ENCODE measurements at regions not wholly inside any gene's neighbourhood (a gene's known extent, or its start where the extent isn't known, plus 50 kb on each side); places are given as distances from the start of the nearest gene placed in this dataset.

DNA sequence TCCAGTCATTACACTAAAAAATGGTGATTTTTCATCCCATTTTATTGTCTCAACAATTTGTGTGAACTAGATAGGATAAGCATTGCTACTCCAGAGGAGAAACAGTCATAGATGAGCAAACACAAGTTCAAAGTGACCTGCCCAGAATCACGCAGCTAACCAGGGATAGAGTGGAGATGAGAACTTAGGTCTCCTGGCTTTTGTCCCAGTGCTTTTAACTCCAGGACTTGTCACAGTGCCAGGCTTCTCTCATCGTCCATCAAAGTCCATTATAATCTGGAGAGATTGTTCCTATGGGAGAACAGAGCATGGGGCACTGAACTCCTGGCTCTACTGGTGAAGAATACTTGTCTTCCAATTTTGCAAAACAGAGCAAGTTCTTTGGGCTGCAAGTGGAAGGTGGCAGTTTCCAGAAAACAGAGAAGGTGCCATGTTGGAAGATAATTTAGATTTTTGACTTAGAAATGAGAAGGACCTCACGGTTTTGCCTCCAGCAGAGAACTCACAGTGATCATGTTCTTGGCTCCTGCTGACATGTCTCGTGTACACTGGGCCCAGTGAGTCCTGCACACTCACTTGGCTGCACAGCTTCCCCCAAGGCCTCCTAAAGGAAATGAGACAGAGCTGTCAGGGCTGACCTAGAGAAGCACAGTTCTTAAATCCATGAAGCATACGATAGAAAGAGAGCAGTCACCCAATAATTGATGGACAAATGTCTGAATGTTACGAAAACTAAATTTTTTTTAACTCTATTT is 322.9 kb upstream of the NRP1 start:
- no peak for DNase-seq
- H3K36me3 ChIP-seq (ENCODE audit: insufficient read depth in 1 of 2, low read depth in 1 of 2) = no peaks in the 10 kb centered on the region
- no peaks in the 10 kb centered on the region for H3K9me3 ChIP-seq
- TF ChIP-seq, protein P1, sequence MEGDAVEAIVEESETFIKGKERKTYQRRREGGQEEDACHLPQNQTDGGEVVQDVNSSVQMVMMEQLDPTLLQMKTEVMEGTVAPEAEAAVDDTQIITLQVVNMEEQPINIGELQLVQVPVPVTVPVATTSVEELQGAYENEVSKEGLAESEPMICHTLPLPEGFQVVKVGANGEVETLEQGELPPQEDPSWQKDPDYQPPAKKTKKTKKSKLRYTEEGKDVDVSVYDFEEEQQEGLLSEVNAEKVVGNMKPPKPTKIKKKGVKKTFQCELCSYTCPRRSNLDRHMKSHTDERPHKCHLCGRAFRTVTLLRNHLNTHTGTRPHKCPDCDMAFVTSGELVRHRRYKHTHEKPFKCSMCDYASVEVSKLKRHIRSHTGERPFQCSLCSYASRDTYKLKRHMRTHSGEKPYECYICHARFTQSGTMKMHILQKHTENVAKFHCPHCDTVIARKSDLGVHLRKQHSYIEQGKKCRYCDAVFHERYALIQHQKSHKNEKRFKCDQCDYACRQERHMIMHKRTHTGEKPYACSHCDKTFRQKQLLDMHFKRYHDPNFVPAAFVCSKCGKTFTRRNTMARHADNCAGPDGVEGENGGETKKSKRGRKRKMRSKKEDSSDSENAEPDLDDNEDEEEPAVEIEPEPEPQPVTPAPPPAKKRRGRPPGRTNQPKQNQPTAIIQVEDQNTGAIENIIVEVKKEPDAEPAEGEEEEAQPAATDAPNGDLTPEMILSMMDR (IDR thresholded peaks at IDR 0.05) = no peak
- intact Hi-C loops (cut with DNase I) = no loop called here
- ATAC-seq = no peak
- H3K4me1 ChIP-seq = peaks cover 12% of the 10 kb centered on the region
- H3K27me3 ChIP-seq (ENCODE audit: insufficient read depth in 3 of 3, low read length in 2 of 3) = no peaks in the 10 kb centered on the region
- WGBS, 3 donors = 68 to 74% (median 72%) methylated on average over 6 of the region's 6 CpGs
- H3K4me3 ChIP-seq = no peak overlapping the region
- no peak overlapping the region for H3K27ac ChIP-seq

DNA sequence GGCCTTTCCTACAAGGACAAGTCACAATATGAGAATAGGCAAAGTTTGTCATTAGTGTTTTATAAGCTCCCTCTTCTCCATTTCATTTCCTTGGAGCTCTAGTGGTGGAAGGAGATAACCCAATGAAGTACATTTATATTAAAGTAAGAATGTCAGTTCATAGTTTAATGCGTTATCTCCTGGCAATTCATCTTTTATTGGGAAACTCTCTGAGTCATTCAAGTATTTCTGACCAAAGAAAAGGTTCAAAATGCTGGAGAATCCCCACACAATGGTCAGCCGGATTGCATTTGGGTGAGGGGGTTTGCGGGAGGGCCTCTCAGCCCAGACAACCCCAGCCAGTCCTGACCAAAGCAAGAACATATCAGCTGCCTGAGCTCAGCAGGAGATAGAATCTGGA is 321.5 kb upstream of the NRP1 start:
- no peak overlapping the region for H3K4me3 ChIP-seq
- ATAC-seq (no peak), DNase-seq (no peak)
- H3K9me3 ChIP-seq = no peaks in the 10 kb centered on the region
- H3K27ac ChIP-seq = no peak overlapping the region
- intact Hi-C loops (cut with DNase I) = no loop called here
- 96 to 99% (median 99%) methylated on average over 3 of the region's 3 CpGs for WGBS, 3 donors
- TF ChIP-seq, protein P1 (IDR thresholded peaks at IDR 0.05) = no peak
- no peaks in the 10 kb centered on the region for H3K36me3 ChIP-seq (ENCODE audit: insufficient read depth in 1 of 2, low read depth in 1 of 2)
- no peaks in the 10 kb centered on the region for H3K27me3 ChIP-seq (ENCODE audit: insufficient read depth in 3 of 3, low read length in 2 of 3)
- peaks cover 1% of the 10 kb centered on the region for H3K4me1 ChIP-seq

DNA sequence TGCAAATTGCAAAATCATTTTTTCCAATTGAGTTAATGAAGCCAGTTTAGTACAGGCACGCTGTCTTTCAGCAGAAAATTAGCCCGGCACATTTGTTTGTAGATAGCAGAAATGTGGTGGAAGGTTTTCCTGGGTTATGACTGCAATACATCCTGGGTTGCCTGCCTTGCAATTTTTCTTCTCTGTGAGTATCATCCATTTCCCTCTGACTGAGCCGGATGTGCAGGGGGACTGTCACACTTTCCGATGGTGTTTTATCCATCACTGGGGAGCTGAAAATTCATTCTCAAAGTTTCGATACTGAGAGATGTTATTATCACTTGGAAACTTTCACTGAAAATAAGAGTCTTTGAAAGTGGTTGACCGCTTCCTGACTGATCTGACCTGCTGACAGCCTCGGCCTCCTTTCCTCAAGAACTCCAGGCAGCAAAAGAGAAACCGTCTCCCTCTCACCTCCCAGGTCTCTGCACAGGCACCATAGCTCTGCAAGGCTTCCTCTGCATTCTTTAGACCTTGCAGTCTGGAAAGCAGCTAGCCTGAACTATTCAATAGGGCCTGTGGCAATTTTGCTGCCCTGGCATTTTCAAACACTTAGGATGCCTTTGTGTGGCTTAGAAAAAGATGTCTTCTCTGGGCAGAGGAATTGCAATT is 320.8 kb upstream of the NRP1 start:
- ATAC-seq = no peak
- TF ChIP-seq, protein P1 (IDR thresholded peaks at IDR 0.05) = no peak
- Histone ChIP-seq H3K27me3 (ENCODE audit: insufficient read depth in 3 of 3, low read length in 2 of 3) (no peaks in the 10 kb centered on the region), H3K4me3 (no peak overlapping the region), H3K27ac (no peak overlapping the region), H3K4me1 (no peaks in the 10 kb centered on the region), H3K36me3 (ENCODE audit: insufficient read depth in 1 of 2, low read depth in 1 of 2) (no peaks in the 10 kb centered on the region), H3K9me3 (no peaks in the 10 kb centered on the region)
- intact Hi-C loops (cut with DNase I) = no loop called here
- DNase-seq = no peak
- whole genome bisulfite sequencing, 3 donors = 78 to 83% (median 83%) methylated on average over 8 of the region's 8 CpGs

GRCh38 chr10:33653584-33654367 is 319.3 kb upstream of the NRP1 start:
- DNase-seq = no peak
- intact Hi-C loops (cut with DNase I) = loop anchor here in 1 of 2 donors (5.0 kb wide), 1 partner anchor 204 kb away; no protein-coding TSS in a partner anchor
- no peak overlapping the region for H3K4me3 ChIP-seq
- no peak for ATAC-seq
- H3K27ac ChIP-seq = no peak overlapping the region
- H3K9me3 ChIP-seq = no peaks in the 10 kb centered on the region
- H3K27me3 ChIP-seq (ENCODE audit: insufficient read depth in 3 of 3, low read length in 2 of 3) = no peaks in the 10 kb centered on the region
- no peaks in the 10 kb centered on the region for H3K4me1 ChIP-seq
- TF ChIP-seq, protein P1 (IDR thresholded peaks at IDR 0.05) = no peak
- 85 to 86% (median 86%) methylated on average over 7 of the region's 7 CpGs for WGBS, 3 donors
- H3K36me3 ChIP-seq (ENCODE audit: insufficient read depth in 1 of 2, low read depth in 1 of 2) = no peaks in the 10 kb centered on the region

Data from psoas muscle (tissue), 7 donors.